Lung (tissue), 11 donors: ENCODE measurements at regions not wholly inside any gene's neighbourhood (a gene's known extent, or its start where the extent isn't known, plus 50 kb on each side); places are given as distances from the start of the nearest gene placed in this dataset.
A peak's percentile ranks its signal among the peaks of the same experiment; 100 is the strongest.

Source experiments
- ATAC-seq: fragments of 200-7000 bp; cut with Tn5 transposase; one replicate; pipeline ENCODE4 v1.9.1; 2020; ENCODE audit warnings: moderate number of reproducible peaks; ENCODE audit not compliant: insufficient read depth, low FRiP score
- DNase-seq, 3 donors: peaks; one replicate each; pipeline ENCODE4 v3.0.0-alpha.2; 2013 to 2017
- H3K27ac ChIP-seq, 2 donors: one replicate each; pipeline ENCODE4 v1.5.1; 2013; ENCODE audit warnings: mild to moderate bottlenecking in 2 of 2, moderate library complexity in 2 of 2, control low read depth in 1 of 2, inconsistent platforms in 1 of 2, low read depth in 1 of 2, low read length in 1 of 2
- H3K27me3 ChIP-seq, 3 donors: one replicate each; pipeline ENCODE4 v1.5.1; 2013; ENCODE audit warnings: low read length in 2 of 3; ENCODE audit not compliant: control insufficient read depth in 3 of 3, insufficient read depth in 3 of 3
- H3K36me3 ChIP-seq, 4 donors: one replicate each; pipeline ENCODE4 v1.5.1; 2013; ENCODE audit warnings: low read length in 4 of 4, mild to moderate bottlenecking in 1 of 4, moderate library complexity in 1 of 4; ENCODE audit not compliant: control insufficient read depth in 4 of 4, insufficient read depth in 4 of 4
- H3K4me1 ChIP-seq, 5 donors: one replicate each; pipeline ENCODE4 v1.5.1; 2013; ENCODE audit warnings: low read length in 5 of 5, mild to moderate bottlenecking in 2 of 5, moderate library complexity in 1 of 5; ENCODE audit not compliant: control insufficient read depth in 5 of 5, insufficient read depth in 5 of 5
- H3K4me3 ChIP-seq: one replicate; pipeline ENCODE4 v1.5.1; 2013; ENCODE audit warnings: mild to moderate bottlenecking, control low read depth, moderate library complexity
- H3K9ac ChIP-seq, 2 donors: one replicate each; pipeline ENCODE4 v1.5.1; 2013; ENCODE audit warnings: low read length in 2 of 2, control low read depth in 1 of 2; ENCODE audit not compliant: insufficient read depth in 1 of 2
- H3K9me3 ChIP-seq, 4 donors: one replicate each; pipeline ENCODE4 v1.5.1; 2013; ENCODE audit warnings: low read length in 3 of 4, mild to moderate bottlenecking in 1 of 4, moderate library complexity in 1 of 4; ENCODE audit not compliant: control insufficient read depth in 4 of 4, insufficient read depth in 3 of 4
- WGBS, 2 donors: extraction: QIAGEN DNeasy Blood & Tissue Kit; methylation state at CpG; one replicate each; pipeline ENCODE4 v1.1.7; 2013; 5-methylcytosine and 5-hydroxymethylcytosine counted together
- TF ChIP-seq, protein P1 (sequence below): IDR thresholded peaks from 2 replicates; pipeline ENCODE4 v1.5.1; 2012; ENCODE audit warnings: mild to moderate bottlenecking; ENCODE audit errors: control extremely low read depth, extremely low read depth
- donor health status: control.
- donor health status: control.
- donor health status: Bipolar disorder and iron deficiency.
- donor health status: healthy.
- donor health status: DM: yes; HTN: yes; CAD: no.

DNA sequence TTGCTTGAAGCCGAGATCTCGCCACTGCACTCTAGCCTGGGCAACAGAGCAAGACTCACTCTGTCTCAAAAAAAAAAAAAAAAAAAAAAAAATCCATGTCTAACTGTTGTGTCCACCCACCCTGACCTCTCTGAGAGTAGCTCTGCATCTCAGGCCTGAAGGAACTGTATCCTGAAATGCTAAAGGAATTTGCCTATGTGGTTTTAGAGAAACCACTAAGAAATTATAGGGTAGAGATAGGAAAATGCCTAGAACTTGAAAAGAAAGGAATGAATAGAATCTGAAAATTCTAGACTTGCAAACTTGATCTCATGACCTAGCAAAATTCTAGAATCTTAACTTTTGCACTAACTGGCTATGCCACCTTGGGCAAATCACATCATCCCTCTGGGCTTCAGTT is 217.5 kb upstream of the ROPN1 start:
- Histone ChIP-seq H3K4me1 (peaks cover 0 to 47% (median 5%) of the 10 kb centered on the region in 5 donors), H3K4me3 (no peak overlapping the region), H3K9me3 (no peaks in the 10 kb centered on the region), H3K9ac (no peak overlapping the region), H3K27ac (no peak overlapping the region), H3K36me3 (no peaks in the 10 kb centered on the region), H3K27me3 (no peaks in the 10 kb centered on the region)
- TF ChIP-seq, protein P1, sequence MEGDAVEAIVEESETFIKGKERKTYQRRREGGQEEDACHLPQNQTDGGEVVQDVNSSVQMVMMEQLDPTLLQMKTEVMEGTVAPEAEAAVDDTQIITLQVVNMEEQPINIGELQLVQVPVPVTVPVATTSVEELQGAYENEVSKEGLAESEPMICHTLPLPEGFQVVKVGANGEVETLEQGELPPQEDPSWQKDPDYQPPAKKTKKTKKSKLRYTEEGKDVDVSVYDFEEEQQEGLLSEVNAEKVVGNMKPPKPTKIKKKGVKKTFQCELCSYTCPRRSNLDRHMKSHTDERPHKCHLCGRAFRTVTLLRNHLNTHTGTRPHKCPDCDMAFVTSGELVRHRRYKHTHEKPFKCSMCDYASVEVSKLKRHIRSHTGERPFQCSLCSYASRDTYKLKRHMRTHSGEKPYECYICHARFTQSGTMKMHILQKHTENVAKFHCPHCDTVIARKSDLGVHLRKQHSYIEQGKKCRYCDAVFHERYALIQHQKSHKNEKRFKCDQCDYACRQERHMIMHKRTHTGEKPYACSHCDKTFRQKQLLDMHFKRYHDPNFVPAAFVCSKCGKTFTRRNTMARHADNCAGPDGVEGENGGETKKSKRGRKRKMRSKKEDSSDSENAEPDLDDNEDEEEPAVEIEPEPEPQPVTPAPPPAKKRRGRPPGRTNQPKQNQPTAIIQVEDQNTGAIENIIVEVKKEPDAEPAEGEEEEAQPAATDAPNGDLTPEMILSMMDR: no peak
- DNase-seq (no peak), ATAC-seq (no peak)
- WGBS, 2 donors: 80 to 98% methylated on average over 2 of the region's 2 CpGs

DNA sequence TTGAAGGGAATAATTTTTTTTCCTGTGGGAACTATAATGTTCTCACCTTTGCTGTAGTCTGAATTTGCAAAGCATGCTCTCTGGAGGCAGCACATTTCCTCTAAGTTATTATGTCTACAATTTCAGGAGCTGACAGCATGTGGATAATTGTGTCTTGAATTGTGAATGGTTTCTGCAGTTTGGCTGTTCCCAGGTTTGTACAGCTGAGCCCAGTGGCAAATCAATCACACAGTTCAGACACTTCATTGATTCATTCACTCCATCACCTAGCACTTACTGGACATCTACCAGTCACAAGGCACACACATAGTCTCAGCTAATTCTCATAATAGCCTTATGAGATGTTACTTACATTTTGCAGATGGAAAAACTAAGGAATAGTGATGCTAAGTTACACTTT is 219.0 kb upstream of the ROPN1 start:
- Histone ChIP-seq H3K36me3 (no peaks in the 10 kb centered on the region), H3K4me1 (peaks cover 0 to 32% (median 5%) of the 10 kb centered on the region in 5 donors), H3K9me3 (no peaks in the 10 kb centered on the region), H3K27ac (no peak overlapping the region), H3K27me3 (no peaks in the 10 kb centered on the region), H3K4me3 (no peak overlapping the region), H3K9ac (no peak overlapping the region)
- no peak for ATAC-seq
- no peak for DNase-seq
- TF ChIP-seq, protein P1: no peak

DNA sequence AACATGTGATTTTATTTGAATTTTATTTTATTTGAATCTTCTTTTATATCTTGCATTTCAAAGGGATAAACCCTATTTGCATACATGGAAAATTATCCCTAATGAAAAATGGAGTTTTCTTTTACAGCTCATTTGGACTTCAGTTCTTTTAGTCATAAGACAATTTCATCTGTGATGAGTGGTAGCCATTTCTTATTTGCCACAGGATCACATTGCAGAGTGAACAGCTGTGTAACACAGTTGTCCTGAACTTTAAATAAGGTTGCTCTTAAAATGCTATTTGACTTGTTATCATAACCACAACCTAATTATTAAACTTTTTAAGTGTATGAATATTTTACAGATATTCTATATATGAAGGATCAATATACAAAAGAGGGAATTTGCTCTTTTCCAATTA is 221.7 kb upstream of the ROPN1 start:
- no peak overlapping the region for H3K4me3 ChIP-seq
- H3K27ac ChIP-seq: no peak overlapping the region
- TF ChIP-seq, protein P1: no peak
- no peak overlapping the region for H3K9ac ChIP-seq
- ATAC-seq: no peak
- DNase-seq: no peak
- no peaks in the 10 kb centered on the region for H3K27me3 ChIP-seq
- H3K4me1 ChIP-seq: peaks cover 0 to 5% (median 0%) of the 10 kb centered on the region in 5 donors
- no peaks in the 10 kb centered on the region for H3K36me3 ChIP-seq
- H3K9me3 ChIP-seq: no peaks in the 10 kb centered on the region

DNA sequence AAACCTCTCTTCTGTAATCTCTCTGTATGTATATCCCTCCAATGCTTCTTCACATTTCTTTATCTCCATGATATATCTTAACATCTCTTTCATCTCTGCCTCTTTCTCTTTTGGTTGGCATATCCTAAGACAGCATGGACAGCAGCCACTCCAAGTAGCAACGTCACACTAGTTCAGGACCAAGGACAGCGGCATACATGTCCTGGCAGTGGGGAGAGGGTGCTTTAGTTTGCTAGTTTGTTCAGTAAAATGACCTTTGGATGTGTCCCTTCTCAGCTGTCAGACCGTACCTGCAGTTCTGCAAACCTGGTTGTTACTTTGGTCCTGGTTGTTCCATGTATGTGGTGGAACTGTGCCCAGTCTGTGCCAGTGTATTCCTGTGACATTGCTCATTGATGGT is 225.6 kb upstream of the ROPN1 start:
- Histone ChIP-seq H3K27me3 (no peaks in the 10 kb centered on the region), H3K4me1 (peaks cover 0 to 3% (median 0%) of the 10 kb centered on the region in 5 donors), H3K27ac (no peak overlapping the region), H3K9ac (no peak overlapping the region), H3K36me3 (no peaks in the 10 kb centered on the region), H3K9me3 (no peaks in the 10 kb centered on the region), H3K4me3 (no peak overlapping the region)
- DNase-seq: peak; percentile 83 to 93 (median 90)
- TF ChIP-seq, protein P1: no peak
- WGBS, 2 donors: 17 to 18% methylated on average over 3 of the region's 3 CpGs
- no peak for ATAC-seq
